ENCODE measurements at regions not wholly inside any gene's neighbourhood (a gene's known extent, or its start where the extent isn't known, plus 50 kb on each side); places are given as distances from the start of the nearest gene placed in this dataset.

GRCh38 chr11:112596324-112596723 is 335.7 kb upstream of the PLET1 start:
- Histone ChIP-seq H3K27ac (ENCODE audit: low read depth in 1 of 2, low read length in 2 of 2) (no peak overlapping the region), H3K9ac (ENCODE audit: insufficient read depth, low read length, poor library complexity, severe bottlenecking) (no peak overlapping the region), H4K20me1 (ENCODE audit: insufficient read depth, low read length) (no peaks in the 10 kb centered on the region), H3K4me3 (replicated peaks in 1 of 3; ENCODE audit: low read depth in 2 of 3, low read length in 3 of 3) (no peak overlapping the region), H3K4me1 (ENCODE audit: control insufficient read depth in 1 of 2, insufficient read depth in 2 of 2, low read length in 2 of 2) (peaks cover 14 to 23% of the 10 kb centered on the region in 2 donors), H3K9me3 (replicated peaks in 1 of 2; ENCODE audit: control insufficient read depth in 1 of 2, insufficient read depth in 1 of 2, low read length in 2 of 2) (peaks cover 0 to 5% of the 10 kb centered on the region in 2 donors), H3K27me3 (ENCODE audit: control insufficient read depth in 2 of 2, insufficient read depth in 2 of 2, low read length in 2 of 2) (no peaks in the 10 kb centered on the region), H3K36me3 (replicated peaks in 1 of 2; ENCODE audit: control insufficient read depth in 1 of 2, insufficient read depth in 2 of 2, low read length in 2 of 2) (no peaks in the 10 kb centered on the region), H3K4me2 (replicated peaks; ENCODE audit: extremely low read depth, low read length, poor library complexity, severe bottlenecking) (no peak overlapping the region), H2AFZ (ENCODE audit: insufficient read depth, low read depth, low read length, poor library complexity, severe bottlenecking) (no peak overlapping the region), H3K79me2 (ENCODE audit: insufficient read depth, low read length) (no peaks in the 10 kb centered on the region)
- H3K36me3 Mint-ChIP-seq = no peaks in the 10 kb centered on the region
- H3K27me3 Mint-ChIP-seq (ENCODE audit: low read depth in 3 of 3) = peaks cover 0 to 9% (median 5%) of the 10 kb centered on the region in 3 donors
- peaks cover 2 to 10% (median 5%) of the 10 kb centered on the region in 7 donors for H3K9me3 Mint-ChIP-seq
- H3K4me3 Mint-ChIP-seq = no peak overlapping the region
- H3K27ac Mint-ChIP-seq = no peak overlapping the region
- intact Hi-C loops (cut with micrococcal nuclease) = no loop called here
- peaks cover 25% of the 10 kb centered on the region for H3K4me1 Mint-ChIP-seq
- no peak for DNase-seq
- no peak for TF ChIP-seq CTCF (IDR thresholded peaks at IDR 0.05)

GRCh38 chr11:112597286-112597790 is 336.7 kb upstream of the PLET1 start:
- Histone ChIP-seq H3K9ac (ENCODE audit: insufficient read depth, low read length, poor library complexity, severe bottlenecking) (no peak overlapping the region), H3K4me3 (replicated peaks in 1 of 3; ENCODE audit: low read depth in 2 of 3, low read length in 3 of 3) (no peak overlapping the region), H3K9me3 (replicated peaks in 1 of 2; ENCODE audit: control insufficient read depth in 1 of 2, insufficient read depth in 1 of 2, low read length in 2 of 2) (peaks cover 0 to 5% of the 10 kb centered on the region in 2 donors), H3K27me3 (ENCODE audit: control insufficient read depth in 2 of 2, insufficient read depth in 2 of 2, low read length in 2 of 2) (peaks cover 3% of the 10 kb centered on the region in 2 donors), H3K4me2 (replicated peaks; ENCODE audit: extremely low read depth, low read length, poor library complexity, severe bottlenecking) (no peak overlapping the region), H3K27ac (ENCODE audit: low read depth in 1 of 2, low read length in 2 of 2) (no peak overlapping the region), H3K36me3 (replicated peaks in 1 of 2; ENCODE audit: control insufficient read depth in 1 of 2, insufficient read depth in 2 of 2, low read length in 2 of 2) (no peaks in the 10 kb centered on the region), H3K79me2 (ENCODE audit: insufficient read depth, low read length) (no peaks in the 10 kb centered on the region), H4K20me1 (ENCODE audit: insufficient read depth, low read length) (no peaks in the 10 kb centered on the region), H2AFZ (ENCODE audit: insufficient read depth, low read depth, low read length, poor library complexity, severe bottlenecking) (no peak overlapping the region), H3K4me1 (ENCODE audit: control insufficient read depth in 1 of 2, insufficient read depth in 2 of 2, low read length in 2 of 2) (peaks cover 14 to 23% of the 10 kb centered on the region in 2 donors)
- Mint-ChIP-seq H3K27me3 (ENCODE audit: low read depth in 3 of 3) (peaks cover 0 to 11% (median 7%) of the 10 kb centered on the region in 3 donors), H3K4me3 (no peak overlapping the region), H3K27ac (no peak overlapping the region), H3K36me3 (no peaks in the 10 kb centered on the region), H3K4me1 (peaks cover 25% of the 10 kb centered on the region), H3K9me3 (peaks cover 2 to 10% (median 6%) of the 10 kb centered on the region in 7 donors)
- no CpG with 5 or more reads among the region's 2 CpGs for WGBS (ENCODE audit: insufficient coverage)
- no peak for DNase-seq
- intact Hi-C loops (cut with micrococcal nuclease) = no loop called here
- TF ChIP-seq CTCF (IDR thresholded peaks at IDR 0.05) = no peak
